K562 (cell line): ENCODE measurements at regions not wholly inside any gene's neighbourhood (a gene's known extent, or its start where the extent isn't known, plus 50 kb on each side); places are given as distances from the start of the nearest gene placed in this dataset.

ENCODE experiments used
- ATAC-seq: fragments of 200-7000 bp; cut with Tn5 transposase; 3 replicates; pipeline ENCODE4 v1.9.1; 2020; ENCODE audit warnings: moderate library complexity
- BruUV-seq: library from RNA; stranded (reverse); fragments of 400-500 nt; replicated peaks from 2 replicates; lab custom pipeline; 2021; lab: Mats Ljungman, UMichigan
- CTCF ChIA-PET: fragments of 300-600 bp; formaldehyde crosslinking; extraction: SDS; loops from one replicate; lab custom pipeline; 2021; ENCODE audit warnings: low intra/inter-chr PET ratio; lab: Yijun Ruan, JAX
- POLR2A ChIA-PET: fragments of 300-600, 350-650 bp; sonication (Branson Sonifier 250); formaldehyde crosslinking; extraction: SDS; loops from one replicate; lab custom pipeline; 2021; ENCODE audit warnings: antibody characterized with exemption, inconsistent platforms; lab: Yijun Ruan, JAX
- DNase-seq, 4 experiments: peaks; one replicate each; pipeline versions ENCODE4 v3.0.0 to v3.0.0-alpha.2; 2011 to 2018; ENCODE audit warnings: low spot score in 3 of 4, mixed read lengths in 3 of 4; ENCODE audit errors: extremely low read depth in 1 of 4
- FAIRE-seq: peaks from 2 replicates; lab custom pipeline; 2011; peaks lifted over from hg19 to GRCh38; lab: Jason Lieb, UNC
- H2AFZ ChIP-seq: 2 replicates; pipeline ENCODE4 v1.6.0; 2011; ENCODE audit warnings: low read depth, low read length, control low read depth, inconsistent platforms
- H3K27ac ChIP-seq: fragments of 200-600 bp; 3 replicates; pipeline ENCODE4 v1.8.0; 2011; ENCODE audit warnings: low read depth, mild to moderate bottlenecking, control low read depth, inconsistent platforms, low read length, moderate library complexity, mixed read lengths; ENCODE audit errors: extremely low read depth
- H3K27me3 ChIP-seq, 2 experiments: fragments of 300-600 bp in 1 of 2; 2 replicates in 1 of 2; 3 replicates in 1 of 2; pipeline versions ENCODE4 v1.6.0 to v1.8.0; 2011; ENCODE audit warnings: inconsistent platforms in 2 of 2, low read length in 2 of 2, mild to moderate bottlenecking in 1 of 2, mixed read lengths in 1 of 2, moderate library complexity in 1 of 2; ENCODE audit not compliant: control insufficient read depth in 2 of 2, insufficient read depth in 2 of 2
- H3K36me3 ChIP-seq: fragments of 300-600 bp; 3 replicates; pipeline ENCODE4 v1.8.0; 2011; ENCODE audit warnings: mild to moderate bottlenecking, low read length, inconsistent platforms; ENCODE audit not compliant: control insufficient read depth, insufficient read depth
- H3K4me1 ChIP-seq, 2 experiments: fragments of 200-600 bp in 1 of 2; replicated peaks in 1 of 2; 2 replicates in 1 of 2; 3 replicates in 1 of 2; pipeline versions ENCODE4 v1.5.1 to v1.8.0; 2011; ENCODE audit warnings: inconsistent platforms in 2 of 2, low read length in 2 of 2, mild to moderate bottlenecking in 1 of 2, mixed read lengths in 1 of 2, moderate library complexity in 1 of 2; ENCODE audit not compliant: control insufficient read depth in 2 of 2, insufficient read depth in 2 of 2
- H3K4me2 ChIP-seq: 2 replicates; pipeline ENCODE4 v1.6.1; 2011; ENCODE audit warnings: low read length, control low read depth, inconsistent platforms, mixed read lengths; ENCODE audit not compliant: insufficient read depth
- H3K4me3 ChIP-seq: fragments of 200-600 bp; sonication (generic), shearing (Covaris generic); 2 replicates; pipeline ENCODE4 v1.5.1; 2016; ENCODE audit warnings: control low read depth, inconsistent platforms
- H3K79me2 ChIP-seq: fragments of 200-600 bp; 3 replicates; pipeline ENCODE4 v1.8.0; 2011; ENCODE audit warnings: low read length, inconsistent platforms; ENCODE audit not compliant: control insufficient read depth, insufficient read depth
- H3K9ac ChIP-seq, 2 experiments: 2 replicates each; pipeline versions ENCODE4 v1.6.0 to v1.6.1; 2011; ENCODE audit warnings: low read depth in 2 of 2, low read length in 2 of 2, control low read depth in 1 of 2, inconsistent platforms in 1 of 2, mild to moderate bottlenecking in 1 of 2, mixed read lengths in 1 of 2; ENCODE audit not compliant: insufficient read depth in 1 of 2
- H3K9me1 ChIP-seq: one replicate; pipeline ENCODE4 v1.6.0; 2011; ENCODE audit warnings: inconsistent platforms, mild to moderate bottlenecking, low read length, moderate library complexity; ENCODE audit not compliant: control insufficient read depth, insufficient read depth
- H3K9me3 ChIP-seq: replicated peaks from 2 replicates; pipeline ENCODE4 v1.5.1; 2011; ENCODE audit warnings: low read depth, low read length, inconsistent platforms; ENCODE audit not compliant: control insufficient read depth, insufficient read depth
- H4K20me1 ChIP-seq: replicated peaks from 2 replicates; pipeline ENCODE4 v1.6.1; 2011; ENCODE audit warnings: low read length, inconsistent platforms, mixed read lengths; ENCODE audit not compliant: control insufficient read depth, insufficient read depth
- GTF2A2 ChIP-seq: IDR thresholded peaks from 2 replicates; pipeline ENCODE4 v1.6.1; 2016; ENCODE audit warnings: mild to moderate bottlenecking, missing genetic modification characterization, missing compliant biosample characterization
- MCM3 ChIP-seq: fragments of 450-650 bp; IDR thresholded peaks from 2 replicates; pipeline ENCODE4 v1.6.1; 2016
- NR3C1 ChIP-seq: sonication (generic); formaldehyde crosslinking; IDR thresholded peaks from 2 replicates; pipeline ENCODE4 v1.8.1; 2022; ENCODE audit warnings: missing genetic modification reagents
- U2AF2 ChIP-seq: fragments of 200-400 bp; formaldehyde crosslinking; optimal IDR thresholded peaks from 2 replicates; pipeline ENCODE3; 2017; ENCODE audit warnings: low read depth, mild to moderate bottlenecking, low read length
- ZNF407 ChIP-seq: fragments of 450-650 bp; IDR thresholded peaks from 2 replicates; pipeline ENCODE4 v1.6.1; 2016; ENCODE audit warnings: low read depth
- WGBS: fragments of 100-300 bp; shearing (Covaris generic); methylation state at CpG from one replicate; pipeline ENCODE4 v1.1.6; 2016; ENCODE audit warnings: low coverage, mixed read lengths; ENCODE audit not compliant: insufficient coverage; ENCODE audit errors: missing lambda C conversion rate; 5-methylcytosine and 5-hydroxymethylcytosine counted together
- in situ Hi-C: fragments of 300-500 bp; cut with MboI; formaldehyde crosslinking; loops from 4 replicates; pipeline ENCODE4 v1.15.0; 2018; ENCODE audit warnings: inconsistent platforms, mixed read lengths
- intact Hi-C: fragments of 100-400 bp; cut with micrococcal nuclease; formaldehyde crosslinking; loops from 2 replicates; pipeline ENCODE4 v1.14.2; 2022

- TF ChIP-seq NR3C1 = no peak
Measured at GRCh38 chrX:40359593-40359992, 221.2 kb upstream of the ATP6AP2 start (continued).

- in situ Hi-C loops = no loop called here
- Histone ChIP-seq H3K9me3 (no peaks in the 10 kb centered on the region), H3K27ac (no peak overlapping the region), H3K79me2 (no peaks in the 10 kb centered on the region), H3K27me3 (peaks cover 0 to 21% of the 10 kb centered on the region in 2 experiments; a peak in 3 of 5 replicates), H3K9ac (no peak overlapping the region), H3K4me1 (peaks cover 0 to 6% of the 10 kb centered on the region in 2 experiments; a peak in 2 of 5 replicates), H2AFZ (no peak overlapping the region), H4K20me1 (no peaks in the 10 kb centered on the region), H3K4me2 (no peak overlapping the region), H3K9me1 (no peaks in the 10 kb centered on the region), H3K36me3 (no peaks in the 10 kb centered on the region), H3K4me3 (no peak overlapping the region)
- ChIA-PET CTCF (no interaction called here), POLR2A (no interaction called here)
- no TSS peak for BruUV-seq
- 21% methylated on average over 12 of the region's 15 CpGs for WGBS
- DNase-seq (no peak), FAIRE-seq (no peak), ATAC-seq (no peak)
- no peak for TF ChIP-seq ZNF407
- TF ChIP-seq GTF2A2 (tag) = no peak
- TF ChIP-seq MCM3 = no peak
- TF ChIP-seq U2AF2 = no peak
- intact Hi-C loops = no loop called here
Measured at GRCh38 chrX:40358994-40359393, 221.8 kb upstream of the ATP6AP2 start.
